HG03135 (cell line): ENCODE measurements at regions not wholly inside any gene's neighbourhood (a gene's known extent, or its start where the extent isn't known, plus 50 kb on each side); places are given as distances from the start of the nearest gene placed in this dataset.
"Not testable (repeated sequence)": the region's sequence is repeated elsewhere in the genome, so short reads cannot be mapped to it uniquely, and the experiment has no call there.

Source experiments
- ATAC-seq: cut with Tn5 transposase; IDR thresholded peaks from one replicate; pipeline ENCODE4 v1.9.1; 2021; ENCODE audit warnings: mild to moderate bottlenecking, moderate library complexity; ENCODE audit not compliant: unreplicated experiment

- ATAC-seq, result no peak
These were observed 605.3 kb upstream of the B3GAT1 start for GRCh38 chr11:135017296-135017695.

GRCh38 chr11:135015966-135016365, 603.9 kb upstream of the B3GAT1 start:
- no peak for ATAC-seq

- ATAC-seq, result not testable (repeated sequence)
These were observed 599.3 kb upstream of the B3GAT1 start for GRCh38 chr11:135011313-135011712.

- no peak for ATAC-seq
These were observed 597.1 kb upstream of the B3GAT1 start for GRCh38 chr11:135009125-135009524.

- ATAC-seq, result no peak
These were observed 596.4 kb upstream of the B3GAT1 start for GRCh38 chr11:135008412-135008811.

- no peak for ATAC-seq
These were observed 596.0 kb upstream of the B3GAT1 start for GRCh38 chr11:135008001-135008405.

GRCh38 chr11:135006800-135007199, 594.8 kb upstream of the B3GAT1 start:
- ATAC-seq, result no peak

GRCh38 chr11:135004495-135004894, 592.5 kb upstream of the B3GAT1 start:
- no peak for ATAC-seq

- ATAC-seq, result no peak
These were observed 590.2 kb upstream of the B3GAT1 start for GRCh38 chr11:135002236-135002635.

- no peak for ATAC-seq
These were observed 589.5 kb upstream of the B3GAT1 start for GRCh38 chr11:135001581-135001980.

GRCh38 chr11:135001065-135001464, 589.0 kb upstream of the B3GAT1 start:
- ATAC-seq, result not testable (repeated sequence)

GRCh38 chr11:134999590-134999989, 587.5 kb upstream of the B3GAT1 start:
- ATAC-seq, result no peak

GRCh38 chr11:134997652-134998320, 585.7 kb upstream of the B3GAT1 start:
- no peak for ATAC-seq

GRCh38 chr11:134995741-134996140, 583.7 kb upstream of the B3GAT1 start:
- no peak for ATAC-seq

- no peak for ATAC-seq
These were observed 582.4 kb upstream of the B3GAT1 start for GRCh38 chr11:134994431-134994830.

- ATAC-seq, result no peak
These were observed 581.7 kb upstream of the B3GAT1 start for GRCh38 chr11:134993691-134994243.

- ATAC-seq, result no peak
These were observed 580.9 kb upstream of the B3GAT1 start for GRCh38 chr11:134992981-134993380.

GRCh38 chr11:134988495-134988894, 576.5 kb upstream of the B3GAT1 start:
- ATAC-seq, result no peak

GRCh38 chr11:134987822-134988221, 575.8 kb upstream of the B3GAT1 start:
- no peak for ATAC-seq

- no peak for ATAC-seq
These were observed 575.3 kb upstream of the B3GAT1 start for GRCh38 chr11:134987223-134987768.

- no peak for ATAC-seq
These were observed 572.4 kb upstream of the B3GAT1 start for GRCh38 chr11:134984421-134984820.

- ATAC-seq, result not testable (repeated sequence)
These were observed 570.4 kb upstream of the B3GAT1 start for GRCh38 chr11:134982432-134982831.

- no peak for ATAC-seq
These were observed 569.8 kb upstream of the B3GAT1 start for GRCh38 chr11:134981835-134982234.
